Body of pancreas (tissue), 4 donors: ENCODE measurements at regions not wholly inside any gene's neighbourhood (a gene's known extent, or its start where the extent isn't known, plus 50 kb on each side); places are given as distances from the start of the nearest gene placed in this dataset.

Experiments used
- ATAC-seq: fragments of 150-250 bp; one replicate; pipeline ENCODE4 v1.9.1; 2016
- DNase-seq, 4 donors: peaks; one replicate each; pipeline ENCODE4 v3.0.0-alpha.2; 2019
- H3K27ac ChIP-seq, 4 donors: fragments of 200-600 bp; sonication (generic); 1 replicate in 3 of 4; 2 replicates in 1 of 4; pipeline versions ENCODE4 v1.5.1 to v1.6.1; 2016 to 2019; ENCODE audit warnings: mild to moderate bottlenecking in 1 of 4, mixed read lengths in 1 of 4, moderate library complexity in 1 of 4
- H3K27me3 ChIP-seq, 2 donors: fragments of 200-600 bp; sonication (generic); one replicate each; pipeline ENCODE4 v1.6.0; 2016; ENCODE audit warnings: mild to moderate bottlenecking in 1 of 2
- H3K36me3 ChIP-seq, 2 donors: fragments of 200-600 bp; sonication (generic); replicated peaks in 1 of 2; 2 replicates each; pipeline ENCODE4 v1.5.1; 2016; ENCODE audit warnings: low read depth in 2 of 2; ENCODE audit not compliant: insufficient read depth in 1 of 2
- H3K4me1 ChIP-seq: fragments of 200-600 bp; sonication (generic); one replicate; pipeline ENCODE4 v1.6.0; 2016
- H3K4me3 ChIP-seq, 2 donors: fragments of 200-600 bp; sonication (generic); 1 replicate in 1 of 2; 2 replicates in 1 of 2; pipeline ENCODE4 v1.5.1; 2016 to 2019
- H3K9me3 ChIP-seq, 3 donors: fragments of 200-600 bp; sonication (generic); 1 replicate in 2 of 3; 2 replicates in 1 of 3; pipeline ENCODE4 v1.5.1; 2016
- POLR2A ChIP-seq, 3 donors: fragments of 450-650 bp; IDR thresholded peaks; one replicate each; pipeline ENCODE4 v1.6.1; 2016; ENCODE audit warnings: antibody characterized with exemption in 3 of 3, mild to moderate bottlenecking in 2 of 3
- WGBS, 2 donors: methylation state at CpG; one replicate each; pipeline ENCODE4 v1.1.5; 2017; 5-methylcytosine and 5-hydroxymethylcytosine counted together
- intact Hi-C: fragments of 100-400 bp; cut with DNase I; formaldehyde crosslinking; loops from one replicate; pipeline ENCODE4 v1.15.1; 2023
- TF ChIP-seq, protein P1 (sequence below), 7 experiments: fragments of 450-650 bp in 4 of 7; fragments of 200-600 bp in 3 of 7; sonication (generic) in 3 of 7; IDR thresholded peaks; one replicate each; pipeline ENCODE4 v1.5.1; 2016 to 2019; ENCODE audit warnings: antibody characterized with exemption in 7 of 7

DNA sequence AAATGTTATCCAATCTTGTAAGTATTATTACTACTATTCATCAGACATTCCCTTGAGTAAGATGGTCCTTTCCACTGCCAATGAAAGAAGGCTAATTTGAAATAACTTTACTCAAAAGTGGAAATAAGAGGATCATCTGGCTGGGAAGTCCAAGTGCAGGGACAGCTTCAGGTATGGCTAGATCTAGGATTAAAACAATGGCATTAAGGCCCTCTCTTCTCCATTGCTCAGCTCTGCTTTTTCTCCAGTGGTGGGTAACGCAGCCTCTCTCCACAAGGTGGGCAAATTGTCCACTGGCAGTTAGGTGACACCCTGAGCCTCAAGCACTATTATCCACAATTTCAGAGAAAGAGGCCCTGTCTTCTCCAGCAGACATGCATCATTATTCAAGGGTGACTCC lies 66.7 kb upstream of the PGM2 start:
- Histone ChIP-seq H3K27me3 (no peaks in the 10 kb centered on the region), H3K4me3 (no peak overlapping the region), H3K27ac (no peak overlapping the region), H3K36me3 (no peaks in the 10 kb centered on the region), H3K9me3 (no peaks in the 10 kb centered on the region), H3K4me1 (peaks cover 23% of the 10 kb centered on the region)
- DNase-seq (no peak), ATAC-seq (no peak)
- no peak for TF ChIP-seq POLR2A (IDR thresholded peaks at IDR 0.05)
- intact Hi-C loops, result no loop called here
- 23 to 96% methylated on average over 1 of the region's 1 CpG for WGBS, 2 donors

DNA sequence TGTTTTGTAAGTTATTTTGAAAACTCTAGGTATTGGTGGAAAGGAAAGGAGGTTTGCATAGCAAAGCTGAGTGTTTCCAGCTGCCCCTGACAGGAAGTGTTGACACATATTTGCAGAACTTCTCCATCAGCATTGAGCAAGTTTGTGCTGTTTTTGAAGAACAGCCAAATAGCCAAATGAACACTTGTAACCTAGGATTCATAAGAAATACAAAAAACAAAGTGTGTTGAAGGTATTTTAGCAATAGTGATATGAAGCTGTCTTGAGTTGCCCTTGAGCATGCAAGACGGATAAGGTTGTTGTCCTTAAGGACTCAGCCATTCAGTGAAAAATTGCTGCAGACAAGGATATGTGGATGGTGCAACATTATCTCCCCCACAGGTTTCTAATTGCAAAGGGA lies 68.3 kb upstream of the PGM2 start:
- TF ChIP-seq POLR2A (IDR thresholded peaks at IDR 0.05), result no peak
- TF ChIP-seq, protein P1, sequence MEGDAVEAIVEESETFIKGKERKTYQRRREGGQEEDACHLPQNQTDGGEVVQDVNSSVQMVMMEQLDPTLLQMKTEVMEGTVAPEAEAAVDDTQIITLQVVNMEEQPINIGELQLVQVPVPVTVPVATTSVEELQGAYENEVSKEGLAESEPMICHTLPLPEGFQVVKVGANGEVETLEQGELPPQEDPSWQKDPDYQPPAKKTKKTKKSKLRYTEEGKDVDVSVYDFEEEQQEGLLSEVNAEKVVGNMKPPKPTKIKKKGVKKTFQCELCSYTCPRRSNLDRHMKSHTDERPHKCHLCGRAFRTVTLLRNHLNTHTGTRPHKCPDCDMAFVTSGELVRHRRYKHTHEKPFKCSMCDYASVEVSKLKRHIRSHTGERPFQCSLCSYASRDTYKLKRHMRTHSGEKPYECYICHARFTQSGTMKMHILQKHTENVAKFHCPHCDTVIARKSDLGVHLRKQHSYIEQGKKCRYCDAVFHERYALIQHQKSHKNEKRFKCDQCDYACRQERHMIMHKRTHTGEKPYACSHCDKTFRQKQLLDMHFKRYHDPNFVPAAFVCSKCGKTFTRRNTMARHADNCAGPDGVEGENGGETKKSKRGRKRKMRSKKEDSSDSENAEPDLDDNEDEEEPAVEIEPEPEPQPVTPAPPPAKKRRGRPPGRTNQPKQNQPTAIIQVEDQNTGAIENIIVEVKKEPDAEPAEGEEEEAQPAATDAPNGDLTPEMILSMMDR (IDR thresholded peaks at IDR 0.05), result no peak
- H3K27ac ChIP-seq, result peak overlapping the region in 1 of 4 donors; percentile 57
- peak; percentile 16 to 68 (median 32) for DNase-seq
- no peaks in the 10 kb centered on the region for H3K27me3 ChIP-seq
- ATAC-seq, result peak; percentile 85
- no peaks in the 10 kb centered on the region for H3K36me3 ChIP-seq
- WGBS, 2 donors, result 58 to 65% methylated on average over 1 of the region's 1 CpG
- intact Hi-C loops, result no loop called here
- H3K4me1 ChIP-seq, result peaks cover 15% of the 10 kb centered on the region
- no peaks in the 10 kb centered on the region for H3K9me3 ChIP-seq
- no peak overlapping the region for H3K4me3 ChIP-seq

DNA sequence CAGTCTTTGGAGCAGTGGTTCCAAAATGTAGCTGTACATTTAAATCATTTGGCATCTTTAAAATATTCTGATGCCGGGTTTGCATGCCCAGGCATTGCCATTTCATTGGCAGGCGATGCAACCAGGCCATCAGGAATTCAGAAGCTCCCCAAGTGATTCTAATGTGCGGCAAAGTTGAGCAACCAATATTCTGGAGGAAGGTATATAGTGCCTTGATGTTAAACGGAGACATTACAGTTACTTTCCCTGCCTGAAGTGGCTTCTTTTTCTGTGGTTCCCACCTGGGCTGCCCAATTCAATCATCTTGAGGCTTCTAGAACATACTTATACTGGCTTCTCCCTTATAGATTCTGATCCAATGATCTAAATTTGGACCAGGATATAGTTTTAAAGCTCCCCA lies 68.7 kb upstream of the PGM2 start:
- Histone ChIP-seq H3K36me3 (no peaks in the 10 kb centered on the region), H3K27ac (peak overlapping the region in 1 of 4 donors; percentile 57), H3K9me3 (no peaks in the 10 kb centered on the region), H3K27me3 (no peaks in the 10 kb centered on the region), H3K4me3 (no peak overlapping the region), H3K4me1 (peaks cover 15% of the 10 kb centered on the region)
- intact Hi-C loops, result no loop called here
- ATAC-seq, result no peak
- WGBS, 2 donors, result 73 to 81% methylated on average over 4 of the region's 4 CpGs
- TF ChIP-seq, protein P1 (IDR thresholded peaks at IDR 0.05), result no peak
- no peak for TF ChIP-seq POLR2A (IDR thresholded peaks at IDR 0.05)
- peak in 1 of 4 donors; percentile 25 for DNase-seq

DNA sequence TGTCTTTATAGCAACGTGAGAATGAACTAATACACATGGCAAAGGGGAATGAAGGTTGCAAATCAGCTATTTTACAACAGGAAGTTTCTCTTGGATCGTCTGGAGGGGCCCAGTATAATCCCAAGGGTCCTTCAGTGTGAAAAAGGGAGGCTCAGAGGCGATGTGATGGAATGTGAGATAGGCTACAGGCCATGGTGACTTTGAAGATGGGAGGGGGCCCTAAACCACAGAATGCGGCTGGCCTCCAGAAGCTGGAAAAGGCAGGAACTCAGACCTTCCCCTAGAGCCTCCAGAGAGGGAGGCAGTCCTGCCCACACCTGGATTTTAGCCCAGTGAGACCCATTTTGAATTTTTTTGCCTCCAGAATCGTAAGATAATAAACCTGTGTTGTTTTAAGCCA lies 69.4 kb upstream of the PGM2 start:
- Histone ChIP-seq H3K9me3 (no peaks in the 10 kb centered on the region), H3K27me3 (no peaks in the 10 kb centered on the region), H3K4me3 (no peak overlapping the region), H3K4me1 (peaks cover 15% of the 10 kb centered on the region), H3K27ac (no peak overlapping the region), H3K36me3 (no peaks in the 10 kb centered on the region)
- no peak for ATAC-seq
- WGBS, 2 donors, result 75 to 86% methylated on average over 5 of the region's 5 CpGs
- no peak for TF ChIP-seq POLR2A (IDR thresholded peaks at IDR 0.05)
- TF ChIP-seq, protein P1 (IDR thresholded peaks at IDR 0.05), result no peak
- no peak for DNase-seq
- intact Hi-C loops, result no loop called here

DNA sequence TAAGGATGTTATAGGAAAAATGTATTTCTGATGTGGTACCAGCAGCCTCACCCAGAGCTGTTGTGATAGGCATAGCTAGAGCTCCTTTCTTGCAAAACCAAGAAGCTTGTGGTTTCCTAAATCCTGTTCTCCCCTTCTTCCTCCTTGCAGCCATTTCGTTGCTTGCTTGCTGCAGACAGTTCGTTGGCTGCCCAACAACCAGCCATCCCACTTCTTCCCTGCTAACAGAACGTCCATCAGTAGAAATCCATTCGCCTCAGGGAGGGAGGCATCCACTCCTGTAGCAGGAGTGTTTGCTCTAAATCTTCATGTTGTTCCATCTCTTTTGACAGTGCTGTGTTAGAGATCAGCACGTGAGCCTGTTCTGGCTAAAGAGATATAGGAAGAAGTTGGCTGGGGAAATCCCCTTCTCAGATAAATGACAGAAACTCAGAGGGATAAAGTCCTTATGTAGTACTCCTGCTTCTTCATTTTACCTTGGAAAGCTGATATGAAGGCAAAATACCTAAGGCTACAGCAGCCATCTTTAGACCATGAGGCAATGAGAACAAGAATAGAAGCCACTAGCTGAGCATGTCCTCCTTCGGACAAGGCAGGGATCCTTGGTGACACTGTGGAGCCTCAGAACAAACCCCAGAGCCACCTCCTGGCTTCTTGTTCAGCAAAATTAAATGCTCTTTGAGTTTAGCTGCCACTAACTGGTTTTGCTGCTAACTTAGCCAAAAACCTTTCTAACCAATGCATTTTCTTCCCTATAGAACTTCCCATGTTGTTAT lies 68.4 kb upstream of the RELL1 start:
- intact Hi-C loops, result no loop called here
- Histone ChIP-seq H3K4me3 (no peak overlapping the region), H3K27me3 (no peaks in the 10 kb centered on the region), H3K9me3 (no peaks in the 10 kb centered on the region), H3K36me3 (no peaks in the 10 kb centered on the region), H3K4me1 (peaks cover 15% of the 10 kb centered on the region), H3K27ac (peak overlapping the region in 1 of 4 donors; percentile 44)
- WGBS, 2 donors, result 43 to 63% methylated on average over 6 of the region's 6 CpGs
- TF ChIP-seq, protein P1 (IDR thresholded peaks at IDR 0.05), result no peak
- no peak for TF ChIP-seq POLR2A (IDR thresholded peaks at IDR 0.05)
- ATAC-seq (no peak), DNase-seq (no peak)
